HepG2 (cell line): ENCODE measurements at regions not wholly inside any gene's neighbourhood (a gene's known extent, or its start where the extent isn't known, plus 50 kb on each side); places are given as distances from the start of the nearest gene placed in this dataset.

Source experiments
- AHR ChIP-seq: IDR thresholded peaks from 2 replicates; pipeline ENCODE4 v1.6.1; 2018; ENCODE audit warnings: missing genetic modification reagents, missing compliant biosample characterization
- ATRX ChIP-seq: sonication (generic); formaldehyde crosslinking; IDR thresholded peaks from 2 replicates; pipeline ENCODE4 v1.4.0; 2020; ENCODE audit warnings: missing genetic modification reagents, borderline replicate concordance
- BCL6 ChIP-seq: IDR thresholded peaks from 2 replicates; pipeline ENCODE4 v1.6.1; 2016; ENCODE audit warnings: missing genetic modification reagents, missing compliant biosample characterization
- BRD4 ChIP-seq: sonication (generic); formaldehyde crosslinking; IDR thresholded peaks from 2 replicates; pipeline ENCODE4 v1.4.0; 2020; ENCODE audit warnings: missing genetic modification reagents
- EHMT2 ChIP-seq: fragments of 200-600 bp; sonication (generic); IDR thresholded peaks from 2 replicates; pipeline ENCODE4 v1.7.0; 2017; ENCODE audit warnings: antibody characterized with exemption, low read depth, low read length, borderline replicate concordance
- GTF2F1 ChIP-seq: fragments of 150-350 bp; IDR thresholded peaks from 2 replicates; pipeline ENCODE4 v1.6.1; 2014; ENCODE audit warnings: low read length
- HNRNPH1 ChIP-seq: fragments of 200-400 bp; formaldehyde crosslinking; optimal IDR thresholded peaks from 2 replicates; pipeline ENCODE3; 2017; ENCODE audit warnings: mild to moderate bottlenecking, low read depth, low read length
- THAP11 ChIP-seq: IDR thresholded peaks from 2 replicates; pipeline ENCODE4 v1.6.1; 2016; ENCODE audit warnings: missing biosample characterization, missing genetic modification reagents
- TRIM24 ChIP-seq: sonication (generic); formaldehyde crosslinking; IDR thresholded peaks from 2 replicates; pipeline ENCODE4 v1.8.0; 2022; ENCODE audit warnings: mild to moderate bottlenecking, missing genetic modification reagents
- WIZ ChIP-seq: sonication (generic); formaldehyde crosslinking; IDR thresholded peaks from 2 replicates; pipeline ENCODE4 v1.5.1; 2020; ENCODE audit warnings: mild to moderate bottlenecking, missing genetic modification reagents
- YEATS2 ChIP-seq: sonication (generic); formaldehyde crosslinking; IDR thresholded peaks from 2 replicates; pipeline ENCODE4 v1.4.0; 2020; ENCODE audit warnings: missing genetic modification reagents, borderline replicate concordance
- YEATS4 ChIP-seq: sonication (generic); formaldehyde crosslinking; IDR thresholded peaks from 2 replicates; pipeline ENCODE4 v1.4.0; 2020; ENCODE audit warnings: missing genetic modification reagents, borderline replicate concordance
- ZEB1 ChIP-seq: IDR thresholded peaks from 2 replicates; pipeline ENCODE4 v1.6.1; 2012; ENCODE audit warnings: mild to moderate bottlenecking, low read depth, inconsistent platforms; ENCODE audit not compliant: insufficient replicate concordance
- ZNF543 ChIP-seq: sonication (generic); formaldehyde crosslinking; IDR thresholded peaks from 2 replicates; pipeline ENCODE4 v1.4.0; 2020; ENCODE audit warnings: mild to moderate bottlenecking, missing genetic modification reagents
- ZNF615 ChIP-seq: sonication (generic); formaldehyde crosslinking; IDR thresholded peaks from 2 replicates; pipeline ENCODE4 v1.5.0; 2020; ENCODE audit warnings: mild to moderate bottlenecking, missing genetic modification reagents, borderline replicate concordance
- ZNF644 ChIP-seq: IDR thresholded peaks from 2 replicates; pipeline ENCODE4 v1.6.1; 2016; ENCODE audit warnings: low read depth
- TF ChIP-seq, protein P1 (sequence below): sonication (generic); formaldehyde crosslinking; IDR thresholded peaks from 2 replicates; pipeline ENCODE4 v1.5.1; 2020; ENCODE audit warnings: missing genetic modification reagents, mild to moderate bottlenecking, borderline replicate concordance
- TF ChIP-seq, protein P2 (sequence below): sonication (generic); formaldehyde crosslinking; conservative IDR thresholded peaks from 2 replicates; pipeline ENCODE4 v1.4.0; 2020; ENCODE audit warnings: mild to moderate bottlenecking, missing genetic modification reagents, moderate library complexity
- TF ChIP-seq, protein P3 (sequence below): sonication (generic); formaldehyde crosslinking; IDR thresholded peaks from 2 replicates; pipeline ENCODE4 v1.5.0; 2020; ENCODE audit warnings: missing genetic modification reagents, mild to moderate bottlenecking, borderline replicate concordance
- TF ChIP-seq, protein P4 (sequence below): sonication (generic); formaldehyde crosslinking; IDR thresholded peaks from 2 replicates; pipeline ENCODE4 v1.5.0; 2020; ENCODE audit warnings: mild to moderate bottlenecking, missing genetic modification reagents, borderline replicate concordance

DNA sequence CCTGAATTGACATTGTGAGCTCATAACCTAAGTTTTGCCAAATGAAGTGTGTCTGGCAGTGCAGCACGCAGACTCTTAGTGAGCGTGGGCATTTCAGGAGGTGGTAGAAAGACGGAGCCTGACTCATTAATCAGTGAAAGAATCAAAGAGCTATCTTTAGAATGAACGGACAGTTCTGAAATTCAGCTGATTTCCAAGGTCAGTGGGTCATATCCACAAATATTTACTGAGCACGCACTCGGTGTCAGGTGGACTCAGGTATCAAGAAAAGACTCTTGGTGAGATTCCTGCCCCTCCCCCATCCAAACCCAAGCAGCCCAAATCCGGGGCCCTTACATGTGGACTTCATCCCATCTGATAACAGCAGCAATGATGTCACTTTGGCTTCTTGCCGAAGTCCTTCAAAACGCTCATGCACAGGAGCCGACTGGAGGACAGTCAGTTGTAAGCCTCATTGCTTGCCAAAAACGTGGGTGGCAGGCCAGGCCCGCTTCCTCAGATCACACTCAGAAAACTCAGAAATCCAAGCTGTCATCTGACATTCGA is 185.8 kb downstream of the HS3ST3A1 start (continued):
- TF ChIP-seq TRIM24 (CRISPR knock-in tag) (no peak), THAP11 (no peak), BRD4 (CRISPR knock-in tag) (peak; percentile 75), WIZ (CRISPR knock-in tag) (0 out of 2 replicates have a peak, but pooled peaks have one; percentile 68), YEATS2 (CRISPR knock-in tag) (no peak; the same call in 1 of the 2 replicates), YEATS4 (CRISPR knock-in tag) (peak; percentile 57), ZNF615 (CRISPR knock-in tag) (0 out of 2 replicates have a peak, but pooled peaks have one; percentile 25), EHMT2 (no peak), GTF2F1 (no peak), ZNF543 (CRISPR knock-in tag) (no peak), ZEB1 (peak; percentile 90), ATRX (no peak), HNRNPH1 (no peak), AHR (CRISPR knock-in tag) (no peak), ZNF644 (peak; percentile 25; the same call in 1 of the 2 replicates), BCL6 (peak; percentile 67)
- TF ChIP-seq, protein P1, sequence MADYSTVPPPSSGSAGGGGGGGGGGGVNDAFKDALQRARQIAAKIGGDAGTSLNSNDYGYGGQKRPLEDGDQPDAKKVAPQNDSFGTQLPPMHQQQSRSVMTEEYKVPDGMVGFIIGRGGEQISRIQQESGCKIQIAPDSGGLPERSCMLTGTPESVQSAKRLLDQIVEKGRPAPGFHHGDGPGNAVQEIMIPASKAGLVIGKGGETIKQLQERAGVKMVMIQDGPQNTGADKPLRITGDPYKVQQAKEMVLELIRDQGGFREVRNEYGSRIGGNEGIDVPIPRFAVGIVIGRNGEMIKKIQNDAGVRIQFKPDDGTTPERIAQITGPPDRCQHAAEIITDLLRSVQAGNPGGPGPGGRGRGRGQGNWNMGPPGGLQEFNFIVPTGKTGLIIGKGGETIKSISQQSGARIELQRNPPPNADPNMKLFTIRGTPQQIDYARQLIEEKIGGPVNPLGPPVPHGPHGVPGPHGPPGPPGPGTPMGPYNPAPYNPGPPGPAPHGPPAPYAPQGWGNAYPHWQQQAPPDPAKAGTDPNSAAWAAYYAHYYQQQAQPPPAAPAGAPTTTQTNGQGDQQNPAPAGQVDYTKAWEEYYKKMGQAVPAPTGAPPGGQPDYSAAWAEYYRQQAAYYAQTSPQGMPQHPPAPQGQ: no peak
- TF ChIP-seq, protein P2, sequence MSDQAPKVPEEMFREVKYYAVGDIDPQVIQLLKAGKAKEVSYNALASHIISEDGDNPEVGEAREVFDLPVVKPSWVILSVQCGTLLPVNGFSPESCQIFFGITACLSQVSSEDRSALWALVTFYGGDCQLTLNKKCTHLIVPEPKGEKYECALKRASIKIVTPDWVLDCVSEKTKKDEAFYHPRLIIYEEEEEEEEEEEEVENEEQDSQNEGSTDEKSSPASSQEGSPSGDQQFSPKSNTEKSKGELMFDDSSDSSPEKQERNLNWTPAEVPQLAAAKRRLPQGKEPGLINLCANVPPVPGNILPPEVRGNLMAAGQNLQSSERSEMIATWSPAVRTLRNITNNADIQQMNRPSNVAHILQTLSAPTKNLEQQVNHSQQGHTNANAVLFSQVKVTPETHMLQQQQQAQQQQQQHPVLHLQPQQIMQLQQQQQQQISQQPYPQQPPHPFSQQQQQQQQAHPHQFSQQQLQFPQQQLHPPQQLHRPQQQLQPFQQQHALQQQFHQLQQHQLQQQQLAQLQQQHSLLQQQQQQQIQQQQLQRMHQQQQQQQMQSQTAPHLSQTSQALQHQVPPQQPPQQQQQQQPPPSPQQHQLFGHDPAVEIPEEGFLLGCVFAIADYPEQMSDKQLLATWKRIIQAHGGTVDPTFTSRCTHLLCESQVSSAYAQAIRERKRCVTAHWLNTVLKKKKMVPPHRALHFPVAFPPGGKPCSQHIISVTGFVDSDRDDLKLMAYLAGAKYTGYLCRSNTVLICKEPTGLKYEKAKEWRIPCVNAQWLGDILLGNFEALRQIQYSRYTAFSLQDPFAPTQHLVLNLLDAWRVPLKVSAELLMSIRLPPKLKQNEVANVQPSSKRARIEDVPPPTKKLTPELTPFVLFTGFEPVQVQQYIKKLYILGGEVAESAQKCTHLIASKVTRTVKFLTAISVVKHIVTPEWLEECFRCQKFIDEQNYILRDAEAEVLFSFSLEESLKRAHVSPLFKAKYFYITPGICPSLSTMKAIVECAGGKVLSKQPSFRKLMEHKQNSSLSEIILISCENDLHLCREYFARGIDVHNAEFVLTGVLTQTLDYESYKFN (CRISPR knock-in tag): peak; percentile 90
- TF ChIP-seq, protein P3, sequence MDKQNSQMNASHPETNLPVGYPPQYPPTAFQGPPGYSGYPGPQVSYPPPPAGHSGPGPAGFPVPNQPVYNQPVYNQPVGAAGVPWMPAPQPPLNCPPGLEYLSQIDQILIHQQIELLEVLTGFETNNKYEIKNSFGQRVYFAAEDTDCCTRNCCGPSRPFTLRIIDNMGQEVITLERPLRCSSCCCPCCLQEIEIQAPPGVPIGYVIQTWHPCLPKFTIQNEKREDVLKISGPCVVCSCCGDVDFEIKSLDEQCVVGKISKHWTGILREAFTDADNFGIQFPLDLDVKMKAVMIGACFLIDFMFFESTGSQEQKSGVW: no peak
- TF ChIP-seq, protein P4, sequence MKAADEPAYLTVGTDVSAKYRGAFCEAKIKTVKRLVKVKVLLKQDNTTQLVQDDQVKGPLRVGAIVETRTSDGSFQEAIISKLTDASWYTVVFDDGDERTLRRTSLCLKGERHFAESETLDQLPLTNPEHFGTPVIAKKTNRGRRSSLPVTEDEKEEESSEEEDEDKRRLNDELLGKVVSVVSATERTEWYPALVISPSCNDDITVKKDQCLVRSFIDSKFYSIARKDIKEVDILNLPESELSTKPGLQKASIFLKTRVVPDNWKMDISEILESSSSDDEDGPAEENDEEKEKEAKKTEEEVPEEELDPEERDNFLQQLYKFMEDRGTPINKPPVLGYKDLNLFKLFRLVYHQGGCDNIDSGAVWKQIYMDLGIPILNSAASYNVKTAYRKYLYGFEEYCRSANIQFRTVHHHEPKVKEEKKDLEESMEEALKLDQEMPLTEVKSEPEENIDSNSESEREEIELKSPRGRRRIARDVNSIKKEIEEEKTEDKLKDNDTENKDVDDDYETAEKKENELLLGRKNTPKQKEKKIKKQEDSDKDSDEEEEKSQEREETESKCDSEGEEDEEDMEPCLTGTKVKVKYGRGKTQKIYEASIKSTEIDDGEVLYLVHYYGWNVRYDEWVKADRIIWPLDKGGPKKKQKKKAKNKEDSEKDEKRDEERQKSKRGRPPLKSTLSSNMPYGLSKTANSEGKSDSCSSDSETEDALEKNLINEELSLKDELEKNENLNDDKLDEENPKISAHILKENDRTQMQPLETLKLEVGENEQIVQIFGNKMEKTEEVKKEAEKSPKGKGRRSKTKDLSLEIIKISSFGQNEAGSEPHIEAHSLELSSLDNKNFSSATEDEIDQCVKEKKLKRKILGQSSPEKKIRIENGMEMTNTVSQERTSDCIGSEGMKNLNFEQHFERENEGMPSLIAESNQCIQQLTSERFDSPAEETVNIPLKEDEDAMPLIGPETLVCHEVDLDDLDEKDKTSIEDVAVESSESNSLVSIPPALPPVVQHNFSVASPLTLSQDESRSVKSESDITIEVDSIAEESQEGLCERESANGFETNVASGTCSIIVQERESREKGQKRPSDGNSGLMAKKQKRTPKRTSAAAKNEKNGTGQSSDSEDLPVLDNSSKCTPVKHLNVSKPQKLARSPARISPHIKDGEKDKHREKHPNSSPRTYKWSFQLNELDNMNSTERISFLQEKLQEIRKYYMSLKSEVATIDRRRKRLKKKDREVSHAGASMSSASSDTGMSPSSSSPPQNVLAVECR (CRISPR knock-in tag): peak; percentile 45; the same call in 1 of the 2 replicates
